ENCODE measurements at regions not wholly inside any gene's neighbourhood (a gene's known extent, or its start where the extent isn't known, plus 50 kb on each side); places are given as distances from the start of the nearest gene placed in this dataset.
"Not testable (repeated sequence)": the region's sequence is repeated elsewhere in the genome, so short reads cannot be mapped to it uniquely, and the experiment has no call there.

- DNase-seq: not testable (repeated sequence)
Measured at GRCh38 chr4:190118519-190118918, 54.2 kb downstream of the DBET start.

- DNase-seq: peak; percentile 0
Measured at GRCh38 chr4:190119474-190119873, 54.1 kb upstream of the DUX4 start.

GRCh38 chr4:190120111-190120514, 53.5 kb upstream of the DUX4 start:
- peak; percentile 2 for DNase-seq

- peak; percentile 2 for DNase-seq
Measured at GRCh38 chr4:190120537-190121001, 53.0 kb upstream of the DUX4 start.

GRCh38 chr4:190121076-190121671, 52.4 kb upstream of the DUX4 start:
- DNase-seq: not testable (repeated sequence)

- DNase-seq: no peak
Measured at GRCh38 chr4:190121759-190122158, 51.8 kb upstream of the DUX4 start.

GRCh38 chr4:190122161-190123142, 51.1 kb upstream of the DUX4 start:
- DNase-seq: peak; percentile 1
